Activated CD4-positive, alpha-beta T cell treated with anti-CD3 and anti-CD28 coated beads for 48 hours (primary cell): ENCODE measurements at regions not wholly inside any gene's neighbourhood (a gene's known extent, or its start where the extent isn't known, plus 50 kb on each side); places are given as distances from the start of the nearest gene placed in this dataset.
A peak's percentile ranks its signal among the peaks of the same experiment; 100 is the strongest.

Experiments
- DNase-seq: peaks from one replicate; pipeline ENCODE4 v3.0.0-alpha.2; 2020

- DNase-seq = no peak
These were observed 154.8 kb downstream of the RPS24 start for GRCh38 chr10:78188446-78188845.

- no peak for DNase-seq
These were observed 156.6 kb downstream of the RPS24 start for GRCh38 chr10:78190051-78190825.

- DNase-seq = no peak
These were observed 157.6 kb downstream of the RPS24 start for GRCh38 chr10:78191301-78191700.

- no peak for DNase-seq
These were observed 159.5 kb downstream of the RPS24 start for GRCh38 chr10:78193189-78193588.

- no peak for DNase-seq
These were observed 160.4 kb downstream of the RPS24 start for GRCh38 chr10:78194050-78194449.

- DNase-seq = no peak
These were observed 161.1 kb downstream of the RPS24 start for GRCh38 chr10:78194539-78195402.

GRCh38 chr10:78196396-78196795 lies 162.7 kb downstream of the RPS24 start:
- no peak for DNase-seq

GRCh38 chr10:78196964-78197363 lies 163.3 kb downstream of the RPS24 start:
- peak; percentile 20 for DNase-seq

GRCh38 chr10:78197628-78198272 lies 164.1 kb downstream of the RPS24 start:
- DNase-seq = no peak

- no peak for DNase-seq
These were observed 165.5 kb downstream of the RPS24 start for GRCh38 chr10:78199005-78199725.

GRCh38 chr10:78199759-78200158 lies 166.1 kb downstream of the RPS24 start:
- no peak for DNase-seq

GRCh38 chr10:78200686-78201085 lies 167.0 kb downstream of the RPS24 start:
- no peak for DNase-seq

- DNase-seq = no peak
These were observed 168.7 kb downstream of the RPS24 start for GRCh38 chr10:78202386-78202785.

GRCh38 chr10:78203915-78204818 lies 170.5 kb downstream of the RPS24 start:
- no peak for DNase-seq

- no peak for DNase-seq
These were observed 171.9 kb downstream of the RPS24 start for GRCh38 chr10:78205457-78206016.

GRCh38 chr10:78207216-78207615 lies 173.6 kb downstream of the RPS24 start:
- no peak for DNase-seq

GRCh38 chr10:78207776-78208175 lies 174.1 kb downstream of the RPS24 start:
- no peak for DNase-seq

- DNase-seq = no peak
These were observed 176.3 kb downstream of the RPS24 start for GRCh38 chr10:78209970-78210369.

GRCh38 chr10:78210548-78210947 lies 176.9 kb downstream of the RPS24 start:
- no peak for DNase-seq

- no peak for DNase-seq
These were observed 177.3 kb downstream of the RPS24 start for GRCh38 chr10:78210976-78211375.

GRCh38 chr10:78211561-78212051 lies 177.9 kb downstream of the RPS24 start:
- DNase-seq = peak; percentile 22
